Vagina (tissue), 2 donors: ENCODE measurements at regions not wholly inside any gene's neighbourhood (a gene's known extent, or its start where the extent isn't known, plus 50 kb on each side); places are given as distances from the start of the nearest gene placed in this dataset.

Experiments used
- CTCF ChIP-seq, 3 experiments: fragments of 450-650 bp in 2 of 3; fragments of 200-600 bp in 1 of 3; sonication (generic) in 1 of 3; IDR thresholded peaks; one replicate each; pipeline ENCODE4 v1.5.1; 2017 to 2019; ENCODE audit warnings: antibody characterized with exemption in 3 of 3, mild to moderate bottlenecking in 2 of 3, moderate library complexity in 2 of 3
- POLR2A ChIP-seq, 2 donors: fragments of 450-650 bp; IDR thresholded peaks; one replicate each; pipeline ENCODE4 v1.6.1; 2017; ENCODE audit warnings: antibody characterized with exemption in 2 of 2, mild to moderate bottlenecking in 2 of 2, moderate library complexity in 2 of 2
- POLR2AphosphoS5 ChIP-seq, 2 donors: sonication (generic); formaldehyde crosslinking; IDR thresholded peaks; one replicate each; pipeline ENCODE4 v1.9.0; 2017; ENCODE audit warnings: antibody characterized with exemption in 2 of 2, mild to moderate bottlenecking in 2 of 2, low read depth in 1 of 2; ENCODE audit not compliant: insufficient read depth in 1 of 2

DNA sequence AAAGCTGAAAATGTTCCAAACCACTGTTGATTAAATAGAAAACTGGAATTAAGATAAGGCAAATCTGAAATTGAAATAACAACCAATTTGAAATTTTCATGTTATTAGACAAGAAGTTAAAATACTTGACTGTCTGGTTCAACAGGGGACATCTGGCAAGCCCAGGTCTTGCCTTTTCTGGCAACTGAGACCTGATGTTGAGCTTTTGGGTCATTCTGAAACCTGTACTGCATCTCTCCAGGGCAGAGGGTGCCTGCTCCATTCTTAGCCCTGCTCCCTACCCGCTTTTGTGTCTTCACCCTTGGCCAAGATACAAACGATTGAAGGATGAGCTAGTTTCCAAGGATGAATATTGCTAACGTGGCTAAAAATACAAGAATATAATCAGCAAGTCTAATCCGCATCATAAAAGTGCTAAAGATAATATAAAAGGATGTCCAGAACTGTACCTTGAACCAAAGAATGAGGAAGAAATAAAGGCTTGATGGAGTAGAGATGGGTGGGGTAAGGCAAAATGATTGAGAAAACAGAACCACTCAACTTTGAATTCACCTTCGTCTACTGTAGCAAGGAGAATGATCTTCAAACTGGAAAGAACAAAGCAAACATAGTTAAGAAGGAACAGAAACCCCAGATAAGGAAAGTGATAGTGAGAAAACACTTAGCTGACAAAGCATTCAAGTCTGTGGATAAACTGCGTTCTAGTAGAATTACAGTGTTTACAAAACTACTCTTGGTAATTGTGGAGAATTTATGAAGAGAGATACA lies 109.8 kb upstream of the MAN1A1 start:
- no peak for TF ChIP-seq CTCF (IDR thresholded peaks at IDR 0.05)
- TF ChIP-seq POLR2AphosphoS5 (IDR thresholded peaks at IDR 0.05; ENCODE audit: insufficient read depth in 1 of 2, low read depth in 1 of 2), result no peak
- no peak for TF ChIP-seq POLR2A (IDR thresholded peaks at IDR 0.05)
